ENCODE measurements at regions not wholly inside any gene's neighbourhood (a gene's known extent, or its start where the extent isn't known, plus 50 kb on each side); places are given as distances from the start of the nearest gene placed in this dataset.

DNA sequence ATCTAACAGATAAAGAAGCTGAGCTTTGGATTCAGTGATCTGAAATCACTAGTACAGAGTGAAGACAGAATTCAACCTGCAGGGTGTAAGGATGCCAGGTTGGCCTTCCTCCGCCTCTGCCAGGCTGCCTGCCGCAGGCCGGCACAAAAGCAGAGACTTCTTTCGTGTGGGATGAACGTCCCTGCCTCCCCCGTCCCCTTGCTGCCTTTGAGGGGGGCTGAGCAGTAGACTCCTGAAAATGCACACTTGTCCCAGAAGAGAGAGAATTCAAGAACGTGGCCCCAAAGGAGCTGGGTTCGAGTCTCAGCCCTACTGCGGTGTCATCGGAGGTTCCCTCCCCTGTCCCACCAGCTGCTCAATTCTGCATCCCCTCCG is 154.3 kb downstream of the BCL11B start:
- H3K27me3 Mint-ChIP-seq (ENCODE audit: unreplicated experiment) = peaks cover 7% of the 10 kb centered on the region
- no peak for DNase-seq
- peak overlapping the region; percentile 69 for H3K4me3 Mint-ChIP-seq (ENCODE audit: unreplicated experiment)
- H3K36me3 Mint-ChIP-seq (ENCODE audit: unreplicated experiment) = no peaks in the 10 kb centered on the region
- peak overlapping the region; percentile 86 for H3K27ac Mint-ChIP-seq (ENCODE audit: unreplicated experiment)
- peaks cover 10% of the 10 kb centered on the region for H3K4me1 Mint-ChIP-seq (ENCODE audit: low read depth, unreplicated experiment)
- H3K9me3 Mint-ChIP-seq (ENCODE audit: unreplicated experiment) = peaks cover 13% of the 10 kb centered on the region
- TF ChIP-seq, protein P1, sequence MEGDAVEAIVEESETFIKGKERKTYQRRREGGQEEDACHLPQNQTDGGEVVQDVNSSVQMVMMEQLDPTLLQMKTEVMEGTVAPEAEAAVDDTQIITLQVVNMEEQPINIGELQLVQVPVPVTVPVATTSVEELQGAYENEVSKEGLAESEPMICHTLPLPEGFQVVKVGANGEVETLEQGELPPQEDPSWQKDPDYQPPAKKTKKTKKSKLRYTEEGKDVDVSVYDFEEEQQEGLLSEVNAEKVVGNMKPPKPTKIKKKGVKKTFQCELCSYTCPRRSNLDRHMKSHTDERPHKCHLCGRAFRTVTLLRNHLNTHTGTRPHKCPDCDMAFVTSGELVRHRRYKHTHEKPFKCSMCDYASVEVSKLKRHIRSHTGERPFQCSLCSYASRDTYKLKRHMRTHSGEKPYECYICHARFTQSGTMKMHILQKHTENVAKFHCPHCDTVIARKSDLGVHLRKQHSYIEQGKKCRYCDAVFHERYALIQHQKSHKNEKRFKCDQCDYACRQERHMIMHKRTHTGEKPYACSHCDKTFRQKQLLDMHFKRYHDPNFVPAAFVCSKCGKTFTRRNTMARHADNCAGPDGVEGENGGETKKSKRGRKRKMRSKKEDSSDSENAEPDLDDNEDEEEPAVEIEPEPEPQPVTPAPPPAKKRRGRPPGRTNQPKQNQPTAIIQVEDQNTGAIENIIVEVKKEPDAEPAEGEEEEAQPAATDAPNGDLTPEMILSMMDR (IDR thresholded peaks at IDR 0.05; ENCODE audit: partially characterized antibody, unreplicated experiment) = no peak

DNA sequence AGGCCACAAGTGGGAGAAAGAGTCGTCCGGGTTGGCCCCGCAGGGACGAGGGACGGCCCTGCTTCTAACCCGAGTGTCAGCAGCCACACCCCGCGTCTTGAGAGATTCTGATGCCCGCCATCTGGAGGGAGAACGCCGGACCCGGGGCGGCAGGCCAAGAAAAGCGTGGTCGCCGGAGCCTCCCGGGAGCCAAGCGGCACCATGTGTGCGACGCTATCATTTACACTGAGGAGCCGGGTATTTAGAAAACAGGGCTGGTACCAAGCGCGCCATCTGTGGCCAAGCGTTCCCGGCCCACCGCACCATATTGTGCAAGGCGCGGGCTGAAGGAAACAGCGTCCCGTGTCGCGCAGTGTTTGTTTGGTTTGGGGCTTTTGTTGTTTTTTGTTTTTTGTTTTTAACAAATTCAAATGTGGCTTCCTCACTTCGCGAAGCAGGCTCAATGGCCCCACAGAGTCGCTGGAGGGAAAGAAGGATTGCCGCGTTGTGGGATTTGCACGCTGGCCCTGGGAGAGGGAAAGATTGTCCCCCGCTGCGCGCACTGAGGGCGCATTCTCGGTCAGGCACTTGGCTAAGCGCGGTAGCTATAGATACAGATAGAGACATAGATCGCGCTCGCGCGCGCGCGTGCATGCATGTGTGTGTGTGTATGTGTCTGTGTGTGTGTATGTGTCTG is 153.8 kb downstream of the BCL11B start:
- Mint-ChIP-seq H3K4me3 (ENCODE audit: unreplicated experiment) (peak overlapping the region; percentile 69), H3K9me3 (ENCODE audit: unreplicated experiment) (peaks cover 13% of the 10 kb centered on the region), H3K27ac (ENCODE audit: unreplicated experiment) (peak overlapping the region; percentile 86), H3K4me1 (ENCODE audit: low read depth, unreplicated experiment) (peaks cover 10% of the 10 kb centered on the region), H3K36me3 (ENCODE audit: unreplicated experiment) (no peaks in the 10 kb centered on the region), H3K27me3 (ENCODE audit: unreplicated experiment) (peaks cover 7% of the 10 kb centered on the region)
- peak; percentile 75 for DNase-seq
- TF ChIP-seq, protein P1 (IDR thresholded peaks at IDR 0.05; ENCODE audit: partially characterized antibody, unreplicated experiment) = no peak

DNA sequence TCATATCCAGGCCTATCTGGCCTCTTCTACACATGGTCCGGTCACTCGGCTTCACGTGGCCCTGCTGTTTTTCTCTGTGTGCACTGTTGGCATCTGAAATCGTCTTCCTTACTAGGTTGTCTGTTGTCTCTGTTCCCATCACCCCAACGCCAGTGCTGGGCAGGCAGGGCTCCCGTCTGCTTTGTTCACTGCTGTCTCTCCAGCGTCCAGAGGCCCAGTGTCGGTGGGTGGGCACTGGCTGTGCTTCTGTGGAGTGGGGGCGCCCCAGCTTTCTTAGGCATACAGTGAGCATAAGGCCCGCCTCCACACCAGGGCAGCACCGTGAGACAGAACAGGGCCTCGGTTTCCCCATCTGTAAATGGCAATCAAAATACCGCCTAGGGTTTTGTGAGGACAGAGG is 153.1 kb downstream of the BCL11B start:
- DNase-seq = no peak
- TF ChIP-seq, protein P1 (IDR thresholded peaks at IDR 0.05; ENCODE audit: partially characterized antibody, unreplicated experiment) = no peak
- Mint-ChIP-seq H3K4me1 (ENCODE audit: low read depth, unreplicated experiment) (peaks cover 10% of the 10 kb centered on the region), H3K4me3 (ENCODE audit: unreplicated experiment) (peak overlapping the region; percentile 47), H3K27ac (ENCODE audit: unreplicated experiment) (peak overlapping the region; percentile 25), H3K9me3 (ENCODE audit: unreplicated experiment) (peaks cover 13% of the 10 kb centered on the region), H3K36me3 (ENCODE audit: unreplicated experiment) (no peaks in the 10 kb centered on the region), H3K27me3 (ENCODE audit: unreplicated experiment) (peaks cover 7% of the 10 kb centered on the region)
